Hematopoietic multipotent progenitor cell treated with erythropoietin and hydrocortisone succinate and interleukin-3 and kit ligand, for 6 days (in vitro differentiated cells): ENCODE measurements at regions not wholly inside any gene's neighbourhood (a gene's known extent, or its start where the extent isn't known, plus 50 kb on each side); places are given as distances from the start of the nearest gene placed in this dataset.
"Not testable (repeated sequence)": the region's sequence is repeated elsewhere in the genome, so short reads cannot be mapped to it uniquely, and the experiment has no call there.

Experiments
- DNase-seq: peaks from one replicate; pipeline ENCODE4 v3.0.0-alpha.2; 2015

- no peak for DNase-seq
Measured at GRCh38 chr18:60898111-60898510, 435.1 kb upstream of the CDH20 start.

- no peak for DNase-seq
Measured at GRCh38 chr18:60905699-60906098, 427.5 kb upstream of the CDH20 start.

- no peak for DNase-seq
Measured at GRCh38 chr18:60910534-60910933, 422.7 kb upstream of the CDH20 start.

- DNase-seq, result no peak
Measured at GRCh38 chr18:60911504-60911903, 421.7 kb upstream of the CDH20 start.

GRCh38 chr18:60915160-60915559 is 418.1 kb upstream of the CDH20 start:
- no peak for DNase-seq

- DNase-seq, result not testable (repeated sequence)
Measured at GRCh38 chr18:60918862-60919261, 414.4 kb upstream of the CDH20 start.

GRCh38 chr18:60925892-60926291 is 407.3 kb upstream of the CDH20 start:
- no peak for DNase-seq

GRCh38 chr18:60929966-60930365 is 403.3 kb upstream of the CDH20 start:
- DNase-seq, result no peak

- DNase-seq, result no peak
Measured at GRCh38 chr18:60935041-60935910, 398.0 kb upstream of the CDH20 start.

GRCh38 chr18:60936101-60936500 is 397.1 kb upstream of the CDH20 start:
- DNase-seq, result no peak

- no peak for DNase-seq
Measured at GRCh38 chr18:60943297-60943696, 389.9 kb upstream of the CDH20 start.

GRCh38 chr18:60950634-60951033 is 382.6 kb upstream of the CDH20 start:
- no peak for DNase-seq

- no peak for DNase-seq
Measured at GRCh38 chr18:60951091-60951490, 382.1 kb upstream of the CDH20 start.

- DNase-seq, result no peak
Measured at GRCh38 chr18:60962625-60963024, 370.6 kb upstream of the CDH20 start.

GRCh38 chr18:60965856-60966255 is 367.4 kb upstream of the CDH20 start:
- no peak for DNase-seq

- no peak for DNase-seq
Measured at GRCh38 chr18:60966876-60967275, 366.4 kb upstream of the CDH20 start.

GRCh38 chr18:60975420-60975819 is 357.8 kb upstream of the CDH20 start:
- no peak for DNase-seq

GRCh38 chr18:60976976-60977375 is 356.3 kb upstream of the CDH20 start:
- no peak for DNase-seq

- no peak for DNase-seq
Measured at GRCh38 chr18:60978338-60978737, 354.9 kb upstream of the CDH20 start.

- no peak for DNase-seq
Measured at GRCh38 chr18:60980422-60981005, 352.7 kb upstream of the CDH20 start.

GRCh38 chr18:60981682-60982328 is 351.4 kb upstream of the CDH20 start:
- no peak for DNase-seq

GRCh38 chr18:60982329-60982695 is 350.9 kb upstream of the CDH20 start:
- DNase-seq, result no peak

GRCh38 chr18:60982928-60983327 is 350.3 kb upstream of the CDH20 start:
- DNase-seq, result no peak

GRCh38 chr18:60984510-60984909 is 348.7 kb upstream of the CDH20 start:
- DNase-seq, result no peak
